ENCODE measurements at regions not wholly inside any gene's neighbourhood (a gene's known extent, or its start where the extent isn't known, plus 50 kb on each side); places are given as distances from the start of the nearest gene placed in this dataset.
A peak's percentile ranks its signal among the peaks of the same experiment; 100 is the strongest.
"Not testable (repeated sequence)": the region's sequence is repeated elsewhere in the genome, so short reads cannot be mapped to it uniquely, and the experiment has no call there.

- no peak for DNase-seq
These were observed 584.8 kb downstream of the TSN start for GRCh38 chr2:122340246-122340645.

DNA sequence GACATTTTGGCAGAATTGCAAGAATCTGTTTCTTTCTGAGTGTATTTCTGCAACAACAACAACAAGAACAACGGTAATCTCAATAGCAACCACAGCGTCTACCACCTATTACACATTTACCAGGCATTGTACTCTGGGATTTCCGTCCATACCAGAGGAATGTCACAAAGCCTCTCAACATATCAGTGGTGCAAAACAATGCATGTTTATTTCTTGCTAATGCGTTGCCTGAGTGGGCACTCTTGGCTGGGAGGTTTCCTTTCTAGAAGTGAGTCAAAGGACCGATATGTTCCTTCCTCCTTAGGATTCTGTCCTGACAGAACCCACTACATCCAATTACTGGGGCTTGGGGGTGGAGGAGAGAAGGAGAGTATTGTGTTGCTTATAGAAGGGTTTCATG, 585.6 kb downstream of the TSN start:
- DNase-seq: peak; percentile 6

GRCh38 chr2:122352151-122352550, 596.7 kb downstream of the TSN start:
- DNase-seq: not testable (repeated sequence)

- no peak for DNase-seq
These were observed 602.5 kb downstream of the TSN start for GRCh38 chr2:122357998-122358397.

DNA sequence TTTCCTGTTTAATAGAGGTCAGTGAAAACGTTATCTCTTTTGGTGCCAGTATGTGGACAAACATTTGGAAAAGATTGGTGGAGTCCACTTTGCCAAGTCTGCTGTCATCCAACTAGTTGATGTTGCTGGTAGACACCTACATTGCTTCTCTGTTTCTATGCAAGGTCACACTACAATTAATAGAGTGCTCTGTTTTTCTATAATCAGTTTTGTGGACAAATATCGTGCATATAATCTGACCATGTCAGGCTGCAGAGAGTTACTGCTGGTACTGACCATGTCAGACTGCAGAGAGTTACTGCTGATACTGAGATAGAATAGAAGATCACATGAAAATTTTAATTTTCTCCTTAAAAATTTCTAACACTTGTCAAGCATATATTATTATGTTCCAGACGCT, 603.3 kb downstream of the TSN start:
- no peak for DNase-seq

- DNase-seq: no peak
These were observed 608.4 kb downstream of the TSN start for GRCh38 chr2:122363885-122364284.

- no peak for DNase-seq
These were observed 611.0 kb downstream of the TSN start for GRCh38 chr2:122366427-122366826.

- DNase-seq: no peak
These were observed 611.7 kb downstream of the TSN start for GRCh38 chr2:122366969-122367645.

GRCh38 chr2:122367646-122368010, 612.2 kb downstream of the TSN start:
- no peak for DNase-seq

- DNase-seq: peak; percentile 11
These were observed 613.3 kb downstream of the TSN start for GRCh38 chr2:122368576-122369243.

GRCh38 chr2:122378521-122378920, 623.1 kb downstream of the TSN start:
- no peak for DNase-seq

DNA sequence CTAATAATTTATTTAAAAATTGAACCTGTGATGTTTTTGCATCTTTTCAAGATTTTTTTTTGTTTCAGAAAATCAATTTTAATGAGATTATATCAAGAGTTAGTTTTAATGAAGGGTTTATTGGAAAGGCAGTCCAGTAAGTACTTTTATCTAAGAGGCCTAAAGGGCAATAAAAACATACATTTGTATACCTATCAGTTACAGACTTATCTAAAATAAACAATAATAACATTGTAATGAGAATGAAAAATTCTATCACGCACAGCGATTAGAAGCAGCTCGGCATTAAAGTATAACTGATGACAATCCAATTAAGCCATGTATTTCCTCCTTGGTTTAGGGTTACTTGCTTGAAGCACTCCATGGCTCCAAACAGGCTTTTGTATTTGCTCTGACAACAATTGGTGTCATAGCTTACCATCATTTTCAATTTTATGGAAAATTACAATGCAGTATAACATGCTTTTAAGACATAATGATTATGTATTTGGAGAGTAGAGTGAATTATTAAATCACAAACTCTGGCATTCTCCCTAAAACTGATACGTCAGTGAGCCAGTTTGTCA, 629.4 kb downstream of the TSN start:
- DNase-seq: no peak

DNA sequence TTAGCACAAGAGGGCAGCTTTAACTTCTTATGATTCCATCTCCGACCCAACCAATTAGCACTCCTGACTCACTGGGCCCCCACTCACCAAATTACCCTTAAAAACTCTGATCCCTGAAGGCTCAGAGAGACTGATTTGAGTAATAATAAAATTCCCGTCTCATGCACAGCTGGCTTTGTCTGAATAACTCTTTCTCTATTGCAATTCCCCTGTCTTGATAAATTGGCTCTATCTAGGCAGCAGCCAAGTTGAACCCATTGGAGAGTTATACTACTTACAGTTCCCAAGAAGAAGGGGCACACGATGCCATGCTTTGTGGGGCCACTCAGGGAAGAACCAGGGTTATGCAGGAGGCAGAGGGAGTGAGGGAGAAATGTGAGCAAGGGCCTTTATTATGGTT, 632.8 kb downstream of the TSN start:
- DNase-seq: no peak

DNA sequence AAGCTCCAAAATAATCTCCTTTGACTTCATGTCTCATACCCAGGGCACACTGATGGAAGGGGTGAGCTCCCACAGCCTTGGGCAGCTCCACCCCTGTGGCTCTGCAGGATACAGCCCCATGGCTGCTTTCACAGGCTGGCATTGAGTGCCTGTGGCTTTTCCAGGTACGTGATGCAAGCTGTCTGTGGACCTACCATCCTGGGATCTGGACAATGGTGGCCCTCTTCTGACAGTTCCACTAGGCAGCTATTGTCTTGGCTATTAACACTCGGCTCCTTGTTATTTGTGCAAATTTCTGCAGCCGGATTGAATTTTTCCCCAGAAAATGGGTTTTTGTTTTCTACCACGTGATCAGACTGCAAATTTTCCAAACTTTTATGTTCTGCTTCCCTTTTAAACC, 634.2 kb downstream of the TSN start:
- DNase-seq: no peak

DNA sequence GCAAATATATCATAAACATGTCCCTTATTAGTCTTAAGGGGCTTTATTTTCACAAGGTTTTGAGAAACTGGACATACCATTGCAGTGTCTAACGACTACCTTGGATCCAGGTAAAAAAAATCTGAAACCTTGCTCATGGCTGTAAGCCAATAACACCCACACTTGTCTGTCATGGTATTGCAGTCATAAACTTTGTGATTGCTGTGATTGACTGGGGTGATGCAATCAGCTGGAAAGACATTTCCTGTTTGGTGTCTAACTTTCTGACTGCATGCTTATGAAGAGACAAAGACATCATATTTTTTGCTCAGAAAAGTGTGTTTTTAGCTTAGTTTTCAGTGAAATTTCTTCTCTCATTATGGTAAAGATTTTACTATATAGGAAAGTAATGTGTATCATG, 635.0 kb downstream of the TSN start:
- DNase-seq: no peak

DNA sequence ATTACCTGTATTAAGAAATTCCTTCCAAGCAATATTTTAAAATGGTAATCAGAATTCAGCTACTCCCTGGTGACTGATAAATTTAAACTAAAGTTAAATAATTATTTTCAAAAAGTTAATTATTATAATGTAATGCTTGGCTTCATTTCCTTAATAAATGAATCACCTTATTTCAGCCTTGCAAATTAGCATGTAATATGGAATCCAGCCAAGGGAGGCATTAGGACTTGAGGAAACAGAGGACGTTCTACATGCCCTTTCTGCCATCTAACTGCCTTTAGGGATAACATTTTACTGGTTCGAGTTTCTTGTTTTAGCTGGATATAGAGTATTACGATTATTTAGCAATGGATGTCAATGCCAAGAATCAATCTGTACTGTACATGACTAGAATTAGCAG, 636.3 kb downstream of the TSN start:
- DNase-seq: no peak

DNA sequence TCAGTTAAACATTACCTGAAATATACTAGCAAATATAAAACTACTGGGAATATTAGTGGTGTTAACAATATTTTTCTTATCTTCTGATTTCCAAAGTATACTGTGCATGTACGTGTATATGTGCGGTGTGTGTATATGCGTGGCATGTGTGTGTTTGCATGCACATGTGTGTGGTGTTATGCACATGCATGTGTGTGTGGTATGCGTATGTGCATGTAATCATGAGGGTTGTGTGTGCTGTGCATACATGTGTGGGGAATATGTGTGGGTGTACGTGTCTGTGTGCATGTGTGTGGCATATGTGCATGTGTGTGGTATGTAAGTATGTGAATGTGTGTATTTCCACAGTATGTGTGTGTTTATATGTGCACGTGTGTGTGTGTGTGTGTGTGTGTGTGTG, 640.2 kb downstream of the TSN start:
- no peak for DNase-seq

DNA sequence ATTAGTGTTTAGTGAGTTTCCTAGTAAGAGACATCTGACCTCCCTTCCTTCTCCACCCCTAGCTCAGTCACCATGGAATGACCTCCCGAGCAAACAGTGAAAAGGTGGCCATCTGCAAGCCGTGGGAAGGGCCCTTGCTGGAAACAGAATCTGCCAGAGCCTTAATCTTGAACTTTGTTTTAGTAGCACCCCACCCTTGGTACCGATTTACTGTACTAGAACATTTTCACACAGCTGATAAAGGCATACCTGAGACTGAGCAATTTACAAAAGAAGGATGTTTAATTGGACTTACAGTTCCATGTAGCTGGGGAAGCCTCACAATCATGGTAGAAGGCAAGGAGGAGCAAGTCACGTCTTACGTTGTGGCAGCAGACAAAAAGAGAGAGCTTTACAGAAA, 655.8 kb downstream of the TSN start:
- DNase-seq: no peak

DNA sequence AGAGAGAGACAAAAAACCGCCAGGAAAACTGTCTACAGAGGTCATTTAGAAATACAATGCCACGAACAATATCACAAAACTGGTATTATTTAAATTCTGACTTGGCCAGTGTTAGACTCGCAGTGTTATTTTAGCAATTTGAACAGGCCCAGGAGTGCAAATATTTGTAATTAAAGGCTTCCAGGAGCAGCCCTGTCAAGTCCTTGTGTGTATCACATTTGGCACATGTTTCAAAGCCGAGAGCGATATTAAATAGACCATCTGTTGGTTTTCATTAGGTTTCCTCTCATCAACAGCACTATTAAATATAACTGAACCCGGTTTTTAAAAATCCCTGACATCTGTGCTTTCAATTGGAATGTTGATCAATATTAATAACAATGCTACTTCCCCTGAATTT, 656.9 kb downstream of the TSN start:
- no peak for DNase-seq

DNA sequence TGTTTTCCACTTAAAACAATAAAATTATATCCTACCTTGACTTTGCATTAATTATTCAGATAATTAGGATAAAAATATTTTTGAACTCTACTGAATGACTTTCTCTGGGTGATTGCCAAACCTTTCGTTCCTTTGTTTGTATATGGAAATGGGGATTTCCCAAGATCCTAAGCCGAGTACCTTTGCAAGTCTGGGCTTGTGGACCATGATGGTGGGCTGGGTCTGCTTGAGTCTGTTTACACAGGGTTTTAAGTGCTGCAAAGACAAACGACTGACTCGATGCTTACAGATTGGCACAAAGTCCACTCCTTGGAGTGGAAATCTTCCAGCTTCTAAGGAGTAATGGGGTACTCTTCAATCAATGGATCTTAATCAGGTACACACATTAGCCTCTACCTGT, 659.5 kb downstream of the TSN start:
- no peak for DNase-seq

DNA sequence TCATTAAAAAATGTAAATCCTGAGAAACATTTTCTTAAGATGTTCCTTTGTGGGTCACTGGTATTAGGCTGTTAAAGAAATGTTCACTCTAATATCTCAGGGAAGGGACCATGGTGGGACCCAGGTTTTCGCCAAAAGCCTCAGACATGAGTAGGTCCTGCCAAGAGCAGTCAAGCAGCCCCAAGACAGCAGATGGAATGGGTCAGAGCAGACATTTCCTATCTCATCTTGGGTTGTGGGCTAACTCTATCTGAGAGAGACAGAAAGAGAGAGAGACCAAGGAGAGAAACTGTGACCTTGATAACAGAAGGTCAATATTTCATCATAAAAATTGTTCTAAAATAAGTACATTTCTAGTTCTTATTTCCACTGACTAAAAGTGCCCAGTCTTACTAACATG, 661.7 kb downstream of the TSN start:
- DNase-seq: no peak

GRCh38 chr2:122421775-122422174, 666.3 kb downstream of the TSN start:
- no peak for DNase-seq

- no peak for DNase-seq
These were observed 667.0 kb downstream of the TSN start for GRCh38 chr2:122422384-122422991.

GRCh38 chr2:122423934-122424333, 668.5 kb downstream of the TSN start:
- no peak for DNase-seq
